ENCODE measurements at regions not wholly inside any gene's neighbourhood (a gene's known extent, or its start where the extent isn't known, plus 50 kb on each side); places are given as distances from the start of the nearest gene placed in this dataset.

- DNase-seq (ENCODE audit: low read depth): no peak
- no peak overlapping the region for H3K4me3 ChIP-seq (ENCODE audit: low read depth, low read length)
- TF ChIP-seq MYC (IDR thresholded peaks at IDR 0.05; ENCODE audit: low read depth, low read length) (no peak), POLR2A (IDR thresholded peaks at IDR 0.05; ENCODE audit: extremely low read depth, insufficient read length) (no peak), CTCF (IDR thresholded peaks at IDR 0.05; ENCODE audit: low read depth, low read length) (no peak), MAX (IDR thresholded peaks at IDR 0.05; ENCODE audit: low read depth, low read length) (no peak)
These were observed 579.8 kb upstream of the SUCLG2 start for GRCh38 chr3:68234076-68234780.

- TF ChIP-seq MYC (IDR thresholded peaks at IDR 0.05; ENCODE audit: low read depth, low read length): no peak
- no peak for TF ChIP-seq POLR2A (IDR thresholded peaks at IDR 0.05; ENCODE audit: extremely low read depth, insufficient read length)
- no peak for TF ChIP-seq CTCF (IDR thresholded peaks at IDR 0.05; ENCODE audit: low read depth, low read length)
- TF ChIP-seq MAX (IDR thresholded peaks at IDR 0.05; ENCODE audit: low read depth, low read length): no peak
- DNase-seq (ENCODE audit: low read depth): no peak
- no peak overlapping the region for H3K4me3 ChIP-seq (ENCODE audit: low read depth, low read length)
These were observed 574.4 kb upstream of the SUCLG2 start for GRCh38 chr3:68228856-68229255.

- no peak for TF ChIP-seq MAX (IDR thresholded peaks at IDR 0.05; ENCODE audit: low read depth, low read length)
- no peak for TF ChIP-seq CTCF (IDR thresholded peaks at IDR 0.05; ENCODE audit: low read depth, low read length)
- no peak for TF ChIP-seq POLR2A (IDR thresholded peaks at IDR 0.05; ENCODE audit: extremely low read depth, insufficient read length)
- no peak for TF ChIP-seq MYC (IDR thresholded peaks at IDR 0.05; ENCODE audit: low read depth, low read length)
- DNase-seq (ENCODE audit: low read depth): peak; percentile 2
- H3K4me3 ChIP-seq (ENCODE audit: low read depth, low read length): no peak overlapping the region
These were observed 566.4 kb upstream of the SUCLG2 start for GRCh38 chr3:68220832-68221231.

- H3K4me3 ChIP-seq (ENCODE audit: low read depth, low read length): no peak overlapping the region
- no peak for DNase-seq (ENCODE audit: low read depth)
- TF ChIP-seq MAX (IDR thresholded peaks at IDR 0.05; ENCODE audit: low read depth, low read length): no peak
- TF ChIP-seq CTCF (IDR thresholded peaks at IDR 0.05; ENCODE audit: low read depth, low read length): no peak
- TF ChIP-seq MYC (IDR thresholded peaks at IDR 0.05; ENCODE audit: low read depth, low read length): no peak
- TF ChIP-seq POLR2A (IDR thresholded peaks at IDR 0.05; ENCODE audit: extremely low read depth, insufficient read length): no peak
These were observed 557.2 kb upstream of the SUCLG2 start for GRCh38 chr3:68211637-68212036.

- no peak for TF ChIP-seq POLR2A (IDR thresholded peaks at IDR 0.05; ENCODE audit: extremely low read depth, insufficient read length)
- TF ChIP-seq MAX (IDR thresholded peaks at IDR 0.05; ENCODE audit: low read depth, low read length): no peak
- no peak for TF ChIP-seq CTCF (IDR thresholded peaks at IDR 0.05; ENCODE audit: low read depth, low read length)
- TF ChIP-seq MYC (IDR thresholded peaks at IDR 0.05; ENCODE audit: low read depth, low read length): no peak
- DNase-seq (ENCODE audit: low read depth): no peak
- H3K4me3 ChIP-seq (ENCODE audit: low read depth, low read length): no peak overlapping the region
These were observed 556.2 kb upstream of the SUCLG2 start for GRCh38 chr3:68210635-68211034.

All from NB4 (cell line).